OCI-LY1 (cell line): ENCODE measurements at regions not wholly inside any gene's neighbourhood (a gene's known extent, or its start where the extent isn't known, plus 50 kb on each side); places are given as distances from the start of the nearest gene placed in this dataset.

Experiments
- EZH2 ChIP-seq: fragments of 200-600 bp; sonication (generic), shearing (Covaris generic); IDR thresholded peaks from 2 replicates; pipeline ENCODE4 v1.8.0; 2017; ENCODE audit warnings: borderline replicate concordance, mixed run types, mild to moderate bottlenecking, antibody characterized with exemption, low read length, moderate library complexity, mixed read lengths
- TF ChIP-seq, protein P1 (sequence below): fragments of 200-600 bp; sonication (generic), shearing (Covaris generic); IDR thresholded peaks from 2 replicates; pipeline ENCODE4 v1.5.1; 2017; ENCODE audit warnings: mild to moderate bottlenecking, antibody characterized with exemption, low read length, moderate library complexity, mixed read lengths

DNA sequence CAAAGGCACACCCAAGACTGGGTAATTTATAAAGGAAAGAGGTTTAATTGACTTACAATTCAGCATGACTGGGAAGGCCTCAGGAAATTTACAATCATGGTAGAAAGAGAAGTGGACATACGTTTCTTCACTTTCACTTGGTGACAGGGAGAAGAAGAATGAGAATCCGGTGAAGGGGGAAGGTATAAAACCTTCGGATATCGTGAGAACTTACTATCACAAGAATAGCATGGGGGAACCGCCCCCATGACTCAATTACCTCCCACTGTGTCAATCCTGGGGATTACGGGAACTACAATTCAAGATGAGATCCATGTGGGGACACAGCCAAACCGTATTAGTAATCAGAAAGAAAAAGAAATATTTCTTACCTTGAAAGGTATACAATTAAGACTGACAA, 782.9 kb upstream of the HS3ST1 start:
- TF ChIP-seq, protein P1, sequence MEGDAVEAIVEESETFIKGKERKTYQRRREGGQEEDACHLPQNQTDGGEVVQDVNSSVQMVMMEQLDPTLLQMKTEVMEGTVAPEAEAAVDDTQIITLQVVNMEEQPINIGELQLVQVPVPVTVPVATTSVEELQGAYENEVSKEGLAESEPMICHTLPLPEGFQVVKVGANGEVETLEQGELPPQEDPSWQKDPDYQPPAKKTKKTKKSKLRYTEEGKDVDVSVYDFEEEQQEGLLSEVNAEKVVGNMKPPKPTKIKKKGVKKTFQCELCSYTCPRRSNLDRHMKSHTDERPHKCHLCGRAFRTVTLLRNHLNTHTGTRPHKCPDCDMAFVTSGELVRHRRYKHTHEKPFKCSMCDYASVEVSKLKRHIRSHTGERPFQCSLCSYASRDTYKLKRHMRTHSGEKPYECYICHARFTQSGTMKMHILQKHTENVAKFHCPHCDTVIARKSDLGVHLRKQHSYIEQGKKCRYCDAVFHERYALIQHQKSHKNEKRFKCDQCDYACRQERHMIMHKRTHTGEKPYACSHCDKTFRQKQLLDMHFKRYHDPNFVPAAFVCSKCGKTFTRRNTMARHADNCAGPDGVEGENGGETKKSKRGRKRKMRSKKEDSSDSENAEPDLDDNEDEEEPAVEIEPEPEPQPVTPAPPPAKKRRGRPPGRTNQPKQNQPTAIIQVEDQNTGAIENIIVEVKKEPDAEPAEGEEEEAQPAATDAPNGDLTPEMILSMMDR: no peak
- no peak for TF ChIP-seq EZH2
